HCT116 (cell line): ENCODE measurements at regions not wholly inside any gene's neighbourhood (a gene's known extent, or its start where the extent isn't known, plus 50 kb on each side); places are given as distances from the start of the nearest gene placed in this dataset.

Source experiments
- ATAC-seq: fragments of 200-7000 bp; cut with Tn5 transposase; 2 replicates; pipeline ENCODE4 v1.9.1; 2020; ENCODE audit warnings: mild to moderate bottlenecking, moderate library complexity
- BruUV-seq: library from RNA; stranded (reverse); fragments of 400-500 nt; replicated peaks from 2 replicates; lab custom pipeline; 2021; lab: Mats Ljungman, UMichigan
- CTCF ChIA-PET: fragments of 300-600 bp; sonication (Branson Sonifier 250); formaldehyde crosslinking; loops from one replicate; lab custom pipeline; 2021; ENCODE audit warnings: antibody characterized with exemption; lab: Charles Lee
- POLR2A ChIA-PET: fragments of 300-600, 350-600 bp; sonication (Branson Sonifier 250); formaldehyde crosslinking; loops from one replicate; lab custom pipeline; 2021; ENCODE audit warnings: antibody characterized with exemption; lab: Charles Lee
- RAD21 ChIA-PET, 2 experiments: fragments of 300-600 bp; sonication (Branson Sonifier 250); formaldehyde crosslinking; loops; one replicate each; lab custom pipeline; 2023; ENCODE audit warnings: low total read pairs in 2 of 2; ENCODE audit not compliant: uncharacterized antibody in 2 of 2, unreplicated experiment in 2 of 2, low non-redundant PET in 1 of 2; lab: Charles Lee
- DNase-seq: peaks from one replicate; pipeline ENCODE4 v3.0.0-alpha.2; 2010; ENCODE audit warnings: low read depth, low spot score
- H2AFZ ChIP-seq: fragments of 200-600 bp; shearing (Covaris generic), sonication (generic); 2 replicates; pipeline ENCODE4 v1.6.1; 2017; ENCODE audit warnings: low read depth, mixed run types, mixed read lengths, antibody characterized with exemption, low read length; ENCODE audit not compliant: poor library complexity, severe bottlenecking
- H3K27ac ChIP-seq: 2 replicates; pipeline ENCODE4 v1.5.1; 2012; ENCODE audit warnings: low read depth, low read length
- H3K27me3 ChIP-seq: fragments of 200-600 bp; sonication (generic); 2 replicates; pipeline ENCODE4 v1.6.1; 2016; ENCODE audit warnings: mixed run types, low read length, mixed read lengths; ENCODE audit not compliant: insufficient read depth
- H3K36me3 ChIP-seq, 2 experiments: fragments of 200-500 bp in 1 of 2; fragments of 200-600 bp in 1 of 2; sonication (Bioruptor generic) in 1 of 2; sonication (generic) in 1 of 2; 2 replicates each; pipeline versions ENCODE4 v1.5.1 to v1.6.1; 2014 to 2016; ENCODE audit warnings: low read length in 2 of 2, inconsistent platforms in 1 of 2, mixed read lengths in 1 of 2, mixed run types in 1 of 2; ENCODE audit not compliant: insufficient read depth in 2 of 2, control insufficient read depth in 1 of 2
- H3K4me1 ChIP-seq, 2 experiments: fragments of 200-600 bp in 1 of 2; sonication (generic) in 1 of 2; 2 replicates each; pipeline versions ENCODE4 v1.5.1 to v1.6.1; 2012 to 2017; ENCODE audit warnings: low read length in 2 of 2, inconsistent platforms in 1 of 2, mild to moderate bottlenecking in 1 of 2, mixed read lengths in 1 of 2, mixed run types in 1 of 2, moderate library complexity in 1 of 2; ENCODE audit not compliant: insufficient read depth in 2 of 2, control insufficient read depth in 1 of 2
- H3K4me2 ChIP-seq: fragments of 200-600 bp; sonication (generic); 2 replicates; pipeline ENCODE4 v1.6.1; 2017; ENCODE audit warnings: mixed run types, low read length, mixed read lengths
- H3K4me3 ChIP-seq, 2 experiments: fragments of 200-600 bp in 1 of 2; sonication (generic) in 1 of 2; replicated peaks in 1 of 2; 2 replicates each; pipeline ENCODE4 v1.5.1; 2011 to 2016; ENCODE audit warnings: low read length in 2 of 2, control low read depth in 1 of 2, low read depth in 1 of 2, mild to moderate bottlenecking in 1 of 2, mixed read lengths in 1 of 2, mixed run types in 1 of 2
- H3K79me2 ChIP-seq: fragments of 200-600 bp; sonication (generic); 2 replicates; pipeline ENCODE4 v1.6.1; 2017; ENCODE audit warnings: mild to moderate bottlenecking, mixed run types, low read length, moderate library complexity, mixed read lengths; ENCODE audit not compliant: insufficient read depth
- H3K9ac ChIP-seq: fragments of 200-600 bp; sonication (generic); 2 replicates; pipeline ENCODE4 v1.6.1; 2016; ENCODE audit warnings: low read length, mixed read lengths
- H3K9me2 ChIP-seq: fragments of 200-600 bp; sonication (generic), shearing (Covaris generic); 2 replicates; pipeline ENCODE4 v1.6.1; 2017; ENCODE audit warnings: mixed run types, mild to moderate bottlenecking, moderate library complexity; ENCODE audit not compliant: insufficient read depth
- H3K9me3 ChIP-seq, 2 experiments: fragments of 200-500 bp in 1 of 2; fragments of 200-600 bp in 1 of 2; sonication (Bioruptor generic) in 1 of 2; sonication (generic) in 1 of 2; 2 replicates each; pipeline ENCODE4 v1.6.1; 2014 to 2017; ENCODE audit warnings: low read length in 2 of 2, mixed read lengths in 2 of 2, inconsistent platforms in 1 of 2, low read depth in 1 of 2, mild to moderate bottlenecking in 1 of 2, mixed run types in 1 of 2, moderate library complexity in 1 of 2; ENCODE audit not compliant: control insufficient read depth in 1 of 2, insufficient read depth in 1 of 2
- H4K20me1 ChIP-seq: fragments of 200-600 bp; sonication (generic), shearing (Covaris generic); 2 replicates; pipeline ENCODE4 v1.6.1; 2017; ENCODE audit warnings: mixed run types, mild to moderate bottlenecking, moderate library complexity; ENCODE audit not compliant: insufficient read depth
- ATF3 ChIP-seq: IDR thresholded peaks from 2 replicates; pipeline ENCODE4 v1.6.1; 2012
- CBX3 ChIP-seq: IDR thresholded peaks from 2 replicates; pipeline ENCODE4 v1.6.1; 2012; ENCODE audit warnings: low read depth
- CEBPB ChIP-seq: IDR thresholded peaks from 2 replicates; pipeline ENCODE4 v1.6.1; 2012; ENCODE audit warnings: low read depth
- ELF1 ChIP-seq: IDR thresholded peaks from 2 replicates; pipeline ENCODE4 v1.6.1; 2012; ENCODE audit warnings: low read depth, borderline replicate concordance
- EZH2phosphoT487 ChIP-seq: fragments of 200-600 bp; IDR thresholded peaks from 2 replicates; pipeline ENCODE4 v1.6.1; 2018; ENCODE audit warnings: antibody characterized with exemption, borderline replicate concordance
- FOSL1 ChIP-seq: IDR thresholded peaks from 2 replicates; pipeline ENCODE4 v1.6.1; 2012; ENCODE audit warnings: low read depth
- MAX ChIP-seq: IDR thresholded peaks from 2 replicates; pipeline ENCODE4 v1.6.1; 2012
- POLR2A ChIP-seq: IDR thresholded peaks from 2 replicates; pipeline ENCODE4 v1.7.0; 2011; ENCODE audit warnings: borderline replicate concordance; ENCODE audit not compliant: insufficient read depth, insufficient read length; ENCODE audit errors: extremely low read depth
- RAD21 ChIP-seq: IDR thresholded peaks from 2 replicates; pipeline ENCODE4 v1.6.1; 2012; ENCODE audit warnings: low read depth, mild to moderate bottlenecking
- SIN3A ChIP-seq: IDR thresholded peaks from 2 replicates; pipeline ENCODE4 v1.6.1; 2012; ENCODE audit warnings: low read depth
- SRF ChIP-seq: IDR thresholded peaks from 2 replicates; pipeline ENCODE4 v1.6.1; 2012; ENCODE audit warnings: low read depth
- TCF7L2 ChIP-seq: IDR thresholded peaks from 2 replicates; pipeline ENCODE4 v1.7.0; 2011; ENCODE audit warnings: borderline replicate concordance, inconsistent platforms; ENCODE audit not compliant: insufficient read depth, insufficient read length; ENCODE audit errors: extremely low read depth
- ZBTB33 ChIP-seq: IDR thresholded peaks from 2 replicates; pipeline ENCODE4 v1.6.1; 2011; ENCODE audit warnings: mild to moderate bottlenecking, low read length, moderate library complexity; ENCODE audit not compliant: insufficient replicate concordance; ENCODE audit errors: extremely low read depth
- ZFX ChIP-seq: fragments of 450-650 bp; IDR thresholded peaks from 2 replicates; pipeline ENCODE4 v1.6.1; 2017
- ZNF274 ChIP-seq: fragments of 200-500 bp; sonication (Bioruptor generic); IDR thresholded peaks from 2 replicates; pipeline ENCODE4 v1.6.1; 2014; ENCODE audit warnings: mild to moderate bottlenecking, low read depth, low read length, inconsistent platforms
- intact Hi-C: fragments of 100-400 bp; cut with micrococcal nuclease; formaldehyde crosslinking; loops from 2 replicates; pipeline ENCODE4 v1.10.0; 2022

- no peak for TF ChIP-seq POLR2A
- TF ChIP-seq TCF7L2: no peak
- no peak for TF ChIP-seq FOSL1
- peak; percentile 81 for TF ChIP-seq RAD21
- TF ChIP-seq CEBPB: no peak
- peak; percentile 44; the same call in 1 of the 2 replicates for TF ChIP-seq ZFX
These were observed 196.7 kb upstream of the GSE1 start (continued) for GRCh38 chr16:85416228-85417109.

- H3K79me2 ChIP-seq: no peaks in the 10 kb centered on the region
- H3K4me2 ChIP-seq: no peak overlapping the region
- H4K20me1 ChIP-seq: no peaks in the 10 kb centered on the region
- RAD21 ChIA-PET: no interaction called here
- no peak for DNase-seq
- POLR2A ChIA-PET: no interaction called here
- CTCF ChIA-PET: interaction anchor here (1.0 to 4.3 kb wide), 5 partner anchors 10 to 193 kb away, joined by 3 to 54 read pairs (median 24); no protein-coding TSS in a partner anchor
- TF ChIP-seq EZH2phosphoT487: no peak
- TF ChIP-seq ZNF274: no peak
- no peak for TF ChIP-seq CEBPB
- no peak for TF ChIP-seq SRF
- no peak for TF ChIP-seq SIN3A
- no peak for TF ChIP-seq ATF3
- TF ChIP-seq CBX3: no peak
- TF ChIP-seq ELF1: no peak
- TF ChIP-seq ZBTB33: no peak
- TF ChIP-seq MAX: no peak
- H3K9ac ChIP-seq: no peak overlapping the region
- H3K9me2 ChIP-seq: no peaks in the 10 kb centered on the region
- no peaks in the 10 kb centered on the region for H3K36me3 ChIP-seq
- BruUV-seq: no TSS peak
- 0 out of 2 replicates have a peak overlapping the region, but pooled peaks have one; percentile 15 for H3K27ac ChIP-seq
- no peak for ATAC-seq
- H3K4me1 ChIP-seq: peaks cover 8 to 16% of the 10 kb centered on the region in 2 experiments
- no peak overlapping the region for H2AFZ ChIP-seq
- intact Hi-C loops: loop anchor here (5.0 kb wide), 1 partner anchor 300 kb away; no protein-coding TSS in a partner anchor
- no peak overlapping the region for H3K4me3 ChIP-seq
- no peaks in the 10 kb centered on the region for H3K27me3 ChIP-seq
- H3K9me3 ChIP-seq: no peaks in the 10 kb centered on the region; a peak in 1 of 4 replicates
These were observed 195.8 kb upstream of the GSE1 start for GRCh38 chr16:85417156-85417860.
